ENCODE measurements at regions not wholly inside any gene's neighbourhood (a gene's known extent, or its start where the extent isn't known, plus 50 kb on each side); places are given as distances from the start of the nearest gene placed in this dataset.

DNA sequence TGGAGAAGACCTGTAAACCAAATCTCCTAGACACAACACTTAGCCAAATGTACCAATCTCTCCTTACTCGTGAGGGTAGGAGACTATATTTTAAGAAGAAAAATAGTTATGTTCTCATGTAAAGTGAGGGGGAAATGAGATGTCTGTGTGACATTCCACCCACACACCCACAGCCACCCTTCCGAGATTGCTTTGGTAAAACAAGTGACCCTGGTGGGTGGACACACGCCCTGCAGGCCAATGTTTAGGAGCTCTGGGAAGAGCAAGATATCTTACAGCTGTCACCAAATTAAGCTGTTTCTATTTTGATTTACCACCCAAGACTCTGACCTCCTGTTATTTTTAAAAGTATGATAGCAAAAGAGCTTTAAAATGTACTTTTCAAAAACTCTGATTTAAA lies 147.2 kb upstream of the PFKP start:
- H3K36me3 Mint-ChIP-seq, result no peaks in the 10 kb centered on the region
- peaks cover 32% of the 10 kb centered on the region for H3K4me1 Mint-ChIP-seq
- no peak overlapping the region for H3K4me3 Mint-ChIP-seq
- peaks cover 7% of the 10 kb centered on the region; the same call in 1 of the 2 replicates for H3K9me3 Mint-ChIP-seq
- ATAC-seq (no peak), DNase-seq (ENCODE audit: low spot score) (no peak)
- CTCF ChIA-PET, result interaction anchor here (0.6 to 1.0 kb wide), 2 partner anchors 9 to 13 kb away, joined by 3 read pairs; no protein-coding TSS in a partner anchor
- TF ChIP-seq, protein P1, sequence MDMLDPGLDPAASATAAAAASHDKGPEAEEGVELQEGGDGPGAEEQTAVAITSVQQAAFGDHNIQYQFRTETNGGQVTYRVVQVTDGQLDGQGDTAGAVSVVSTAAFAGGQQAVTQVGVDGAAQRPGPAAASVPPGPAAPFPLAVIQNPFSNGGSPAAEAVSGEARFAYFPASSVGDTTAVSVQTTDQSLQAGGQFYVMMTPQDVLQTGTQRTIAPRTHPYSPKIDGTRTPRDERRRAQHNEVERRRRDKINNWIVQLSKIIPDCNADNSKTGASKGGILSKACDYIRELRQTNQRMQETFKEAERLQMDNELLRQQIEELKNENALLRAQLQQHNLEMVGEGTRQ (CRISPR knock-in tag; IDR thresholded peaks at IDR 0.05), result no peak
- H3K27ac Mint-ChIP-seq, result no peak overlapping the region
- POLR2A ChIA-PET, result no interaction called here
- H3K27me3 Mint-ChIP-seq (ENCODE audit: low read depth), result peaks cover 2% of the 10 kb centered on the region; the same call in 1 of the 2 replicates

- TF ChIP-seq ERG (CRISPR knock-in tag; IDR thresholded peaks at IDR 0.05), result no peak
- TF ChIP-seq FOXP4 (CRISPR knock-in tag; IDR thresholded peaks at IDR 0.05), result no peak
- no peak for TF ChIP-seq OVOL2 (CRISPR knock-in tag; IDR thresholded peaks at IDR 0.05; ENCODE audit: borderline replicate concordance)
- no peak for TF ChIP-seq MXD4 (CRISPR knock-in tag; IDR thresholded peaks at IDR 0.05; ENCODE audit: borderline replicate concordance)
- TF ChIP-seq, protein P2, sequence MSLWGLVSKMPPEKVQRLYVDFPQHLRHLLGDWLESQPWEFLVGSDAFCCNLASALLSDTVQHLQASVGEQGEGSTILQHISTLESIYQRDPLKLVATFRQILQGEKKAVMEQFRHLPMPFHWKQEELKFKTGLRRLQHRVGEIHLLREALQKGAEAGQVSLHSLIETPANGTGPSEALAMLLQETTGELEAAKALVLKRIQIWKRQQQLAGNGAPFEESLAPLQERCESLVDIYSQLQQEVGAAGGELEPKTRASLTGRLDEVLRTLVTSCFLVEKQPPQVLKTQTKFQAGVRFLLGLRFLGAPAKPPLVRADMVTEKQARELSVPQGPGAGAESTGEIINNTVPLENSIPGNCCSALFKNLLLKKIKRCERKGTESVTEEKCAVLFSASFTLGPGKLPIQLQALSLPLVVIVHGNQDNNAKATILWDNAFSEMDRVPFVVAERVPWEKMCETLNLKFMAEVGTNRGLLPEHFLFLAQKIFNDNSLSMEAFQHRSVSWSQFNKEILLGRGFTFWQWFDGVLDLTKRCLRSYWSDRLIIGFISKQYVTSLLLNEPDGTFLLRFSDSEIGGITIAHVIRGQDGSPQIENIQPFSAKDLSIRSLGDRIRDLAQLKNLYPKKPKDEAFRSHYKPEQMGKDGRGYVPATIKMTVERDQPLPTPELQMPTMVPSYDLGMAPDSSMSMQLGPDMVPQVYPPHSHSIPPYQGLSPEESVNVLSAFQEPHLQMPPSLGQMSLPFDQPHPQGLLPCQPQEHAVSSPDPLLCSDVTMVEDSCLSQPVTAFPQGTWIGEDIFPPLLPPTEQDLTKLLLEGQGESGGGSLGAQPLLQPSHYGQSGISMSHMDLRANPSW (CRISPR knock-in tag; conservative IDR thresholded peaks at IDR 0.05; ENCODE audit: low read depth), result no peak
- TF ChIP-seq, protein P3, sequence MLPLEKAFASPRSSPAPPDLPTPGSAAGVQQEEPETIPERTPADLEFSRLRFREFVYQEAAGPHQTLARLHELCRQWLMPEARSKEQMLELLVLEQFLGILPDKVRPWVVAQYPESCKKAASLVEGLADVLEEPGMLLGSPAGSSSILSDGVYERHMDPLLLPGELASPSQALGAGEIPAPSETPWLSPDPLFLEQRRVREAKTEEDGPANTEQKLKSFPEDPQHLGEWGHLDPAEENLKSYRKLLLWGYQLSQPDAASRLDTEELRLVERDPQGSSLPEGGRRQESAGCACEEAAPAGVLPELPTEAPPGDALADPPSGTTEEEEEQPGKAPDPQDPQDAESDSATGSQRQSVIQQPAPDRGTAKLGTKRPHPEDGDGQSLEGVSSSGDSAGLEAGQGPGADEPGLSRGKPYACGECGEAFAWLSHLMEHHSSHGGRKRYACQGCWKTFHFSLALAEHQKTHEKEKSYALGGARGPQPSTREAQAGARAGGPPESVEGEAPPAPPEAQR (CRISPR knock-in tag; IDR thresholded peaks at IDR 0.05), result no peak
- no peak for TF ChIP-seq ZNF121 (CRISPR knock-in tag; IDR thresholded peaks at IDR 0.05)
- TF ChIP-seq, protein P4, sequence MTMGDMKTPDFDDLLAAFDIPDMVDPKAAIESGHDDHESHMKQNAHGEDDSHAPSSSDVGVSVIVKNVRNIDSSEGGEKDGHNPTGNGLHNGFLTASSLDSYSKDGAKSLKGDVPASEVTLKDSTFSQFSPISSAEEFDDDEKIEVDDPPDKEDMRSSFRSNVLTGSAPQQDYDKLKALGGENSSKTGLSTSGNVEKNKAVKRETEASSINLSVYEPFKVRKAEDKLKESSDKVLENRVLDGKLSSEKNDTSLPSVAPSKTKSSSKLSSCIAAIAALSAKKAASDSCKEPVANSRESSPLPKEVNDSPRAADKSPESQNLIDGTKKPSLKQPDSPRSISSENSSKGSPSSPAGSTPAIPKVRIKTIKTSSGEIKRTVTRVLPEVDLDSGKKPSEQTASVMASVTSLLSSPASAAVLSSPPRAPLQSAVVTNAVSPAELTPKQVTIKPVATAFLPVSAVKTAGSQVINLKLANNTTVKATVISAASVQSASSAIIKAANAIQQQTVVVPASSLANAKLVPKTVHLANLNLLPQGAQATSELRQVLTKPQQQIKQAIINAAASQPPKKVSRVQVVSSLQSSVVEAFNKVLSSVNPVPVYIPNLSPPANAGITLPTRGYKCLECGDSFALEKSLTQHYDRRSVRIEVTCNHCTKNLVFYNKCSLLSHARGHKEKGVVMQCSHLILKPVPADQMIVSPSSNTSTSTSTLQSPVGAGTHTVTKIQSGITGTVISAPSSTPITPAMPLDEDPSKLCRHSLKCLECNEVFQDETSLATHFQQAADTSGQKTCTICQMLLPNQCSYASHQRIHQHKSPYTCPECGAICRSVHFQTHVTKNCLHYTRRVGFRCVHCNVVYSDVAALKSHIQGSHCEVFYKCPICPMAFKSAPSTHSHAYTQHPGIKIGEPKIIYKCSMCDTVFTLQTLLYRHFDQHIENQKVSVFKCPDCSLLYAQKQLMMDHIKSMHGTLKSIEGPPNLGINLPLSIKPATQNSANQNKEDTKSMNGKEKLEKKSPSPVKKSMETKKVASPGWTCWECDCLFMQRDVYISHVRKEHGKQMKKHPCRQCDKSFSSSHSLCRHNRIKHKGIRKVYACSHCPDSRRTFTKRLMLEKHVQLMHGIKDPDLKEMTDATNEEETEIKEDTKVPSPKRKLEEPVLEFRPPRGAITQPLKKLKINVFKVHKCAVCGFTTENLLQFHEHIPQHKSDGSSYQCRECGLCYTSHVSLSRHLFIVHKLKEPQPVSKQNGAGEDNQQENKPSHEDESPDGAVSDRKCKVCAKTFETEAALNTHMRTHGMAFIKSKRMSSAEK (CRISPR knock-in tag; IDR thresholded peaks at IDR 0.05; ENCODE audit: borderline replicate concordance), result no peak
- TF ChIP-seq CREB1 (CRISPR knock-in tag; IDR thresholded peaks at IDR 0.05), result no peak
- no peak for TF ChIP-seq FOXP1 (CRISPR knock-in tag; IDR thresholded peaks at IDR 0.05; ENCODE audit: borderline replicate concordance)
- H3K4me3 Mint-ChIP-seq, result no peak overlapping the region
- H3K36me3 Mint-ChIP-seq, result no peaks in the 10 kb centered on the region
- peaks cover 2% of the 10 kb centered on the region; the same call in 1 of the 2 replicates for H3K27me3 Mint-ChIP-seq (ENCODE audit: low read depth)
- DNase-seq (ENCODE audit: low spot score), result no peak
- CTCF ChIA-PET, result interaction anchor here (1.9 kb wide), 1 partner anchor 9 kb away, joined by 8 read pairs; no protein-coding TSS in a partner anchor
- peaks cover 32% of the 10 kb centered on the region for H3K4me1 Mint-ChIP-seq
- H3K27ac Mint-ChIP-seq, result no peak overlapping the region
- peaks cover 7% of the 10 kb centered on the region; the same call in 1 of the 2 replicates for H3K9me3 Mint-ChIP-seq
- POLR2A ChIA-PET, result no interaction called here
- ATAC-seq, result no peak
Measured at GRCh38 chr10:2919016-2919415, 148.3 kb upstream of the PFKP start.
